GM18858 (cell line): ENCODE measurements at regions not wholly inside any gene's neighbourhood (a gene's known extent, or its start where the extent isn't known, plus 50 kb on each side); places are given as distances from the start of the nearest gene placed in this dataset.
A peak's percentile ranks its signal among the peaks of the same experiment; 100 is the strongest.
"Not testable (repeated sequence)": the region's sequence is repeated elsewhere in the genome, so short reads cannot be mapped to it uniquely, and the experiment has no call there.

Experiments
- ATAC-seq: cut with Tn5 transposase; IDR thresholded peaks from one replicate; pipeline ENCODE4 v1.9.1; 2021; ENCODE audit not compliant: unreplicated experiment

GRCh38 chr1:178639326-178639725 is 85.7 kb upstream of the RALGPS2 start:
- ATAC-seq = no peak

- ATAC-seq = no peak
Observed at GRCh38 chr1:178642282-178642681, 82.8 kb upstream of the RALGPS2 start.

- no peak for ATAC-seq
Observed at GRCh38 chr1:178643349-178643748, 81.7 kb upstream of the RALGPS2 start.

- ATAC-seq = no peak
Observed at GRCh38 chr1:178643831-178644230, 81.2 kb upstream of the RALGPS2 start.

GRCh38 chr1:178644308-178645120 is 80.5 kb upstream of the RALGPS2 start:
- no peak for ATAC-seq

- ATAC-seq = no peak
Observed at GRCh38 chr1:178645157-178645807, 79.8 kb upstream of the RALGPS2 start.

GRCh38 chr1:178645808-178646200 is 79.2 kb upstream of the RALGPS2 start:
- ATAC-seq = no peak

- no peak for ATAC-seq
Observed at GRCh38 chr1:178646821-178647220, 78.2 kb upstream of the RALGPS2 start.

GRCh38 chr1:178648151-178648550 is 76.9 kb upstream of the RALGPS2 start:
- no peak for ATAC-seq

- ATAC-seq = no peak
Observed at GRCh38 chr1:178649582-178650350, 75.3 kb upstream of the RALGPS2 start.

- no peak for ATAC-seq
Observed at GRCh38 chr1:178650934-178651511, 74.0 kb upstream of the RALGPS2 start.

GRCh38 chr1:178651742-178652141 is 73.3 kb upstream of the RALGPS2 start:
- ATAC-seq = no peak

- ATAC-seq = no peak
Observed at GRCh38 chr1:178652506-178653490, 72.2 kb upstream of the RALGPS2 start.

GRCh38 chr1:178659789-178660208 is 65.2 kb upstream of the RALGPS2 start:
- ATAC-seq = peak; percentile 66

- peak; percentile 22 for ATAC-seq
Observed at GRCh38 chr1:178660461-178660860, 64.6 kb upstream of the RALGPS2 start.

- ATAC-seq = peak; percentile 53
Observed at GRCh38 chr1:178664278-178664677, 60.8 kb upstream of the RALGPS2 start.

- ATAC-seq = no peak
Observed at GRCh38 chr1:178665579-178665978, 59.5 kb upstream of the RALGPS2 start.

- ATAC-seq = not testable (repeated sequence)
Observed at GRCh38 chr1:178666891-178667290, 58.2 kb upstream of the RALGPS2 start.

GRCh38 chr1:178672434-178672833 is 52.6 kb upstream of the RALGPS2 start:
- no peak for ATAC-seq

GRCh38 chr1:178674559-178674958 is 50.5 kb upstream of the RALGPS2 start:
- ATAC-seq = not testable (repeated sequence)
